ENCODE measurements at regions not wholly inside any gene's neighbourhood (a gene's known extent, or its start where the extent isn't known, plus 50 kb on each side); places are given as distances from the start of the nearest gene placed in this dataset.

GRCh38 chr1:29830916-29831315 lies 594.6 kb downstream of the PTPRU start:
- no peak for TF ChIP-seq CTCF (IDR thresholded peaks at IDR 0.05; ENCODE audit: low read depth, low read length)
- H3K4me3 ChIP-seq (ENCODE audit: low read depth, low read length), result no peak overlapping the region

DNA sequence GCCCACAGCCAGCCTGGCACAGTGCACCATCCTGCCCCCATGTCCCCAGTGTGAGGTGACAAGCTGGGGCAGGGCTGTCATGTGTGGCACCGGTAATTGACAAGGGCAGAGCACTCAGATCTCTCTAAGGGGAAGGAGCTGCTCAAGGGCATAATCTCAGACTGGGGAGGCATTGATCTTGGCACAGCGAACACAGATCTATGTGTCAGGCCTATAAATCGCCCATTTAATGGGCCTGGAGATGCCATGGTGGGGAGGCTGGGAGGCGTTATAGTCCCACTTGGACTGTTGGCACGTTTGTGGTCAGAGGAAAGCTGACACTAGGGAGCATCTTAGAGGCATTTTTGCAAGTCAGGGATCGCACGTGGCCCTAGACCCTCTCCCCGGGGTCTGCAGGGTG lies 594.1 kb downstream of the PTPRU start:
- no peak for TF ChIP-seq CTCF (IDR thresholded peaks at IDR 0.05; ENCODE audit: low read depth, low read length)
- no peak overlapping the region for H3K4me3 ChIP-seq (ENCODE audit: low read depth, low read length)

- no peak overlapping the region for H3K4me3 ChIP-seq (ENCODE audit: low read depth, low read length)
- no peak for TF ChIP-seq CTCF (IDR thresholded peaks at IDR 0.05; ENCODE audit: low read depth, low read length)
Measured at GRCh38 chr1:29829448-29830344, 593.4 kb downstream of the PTPRU start.

DNA sequence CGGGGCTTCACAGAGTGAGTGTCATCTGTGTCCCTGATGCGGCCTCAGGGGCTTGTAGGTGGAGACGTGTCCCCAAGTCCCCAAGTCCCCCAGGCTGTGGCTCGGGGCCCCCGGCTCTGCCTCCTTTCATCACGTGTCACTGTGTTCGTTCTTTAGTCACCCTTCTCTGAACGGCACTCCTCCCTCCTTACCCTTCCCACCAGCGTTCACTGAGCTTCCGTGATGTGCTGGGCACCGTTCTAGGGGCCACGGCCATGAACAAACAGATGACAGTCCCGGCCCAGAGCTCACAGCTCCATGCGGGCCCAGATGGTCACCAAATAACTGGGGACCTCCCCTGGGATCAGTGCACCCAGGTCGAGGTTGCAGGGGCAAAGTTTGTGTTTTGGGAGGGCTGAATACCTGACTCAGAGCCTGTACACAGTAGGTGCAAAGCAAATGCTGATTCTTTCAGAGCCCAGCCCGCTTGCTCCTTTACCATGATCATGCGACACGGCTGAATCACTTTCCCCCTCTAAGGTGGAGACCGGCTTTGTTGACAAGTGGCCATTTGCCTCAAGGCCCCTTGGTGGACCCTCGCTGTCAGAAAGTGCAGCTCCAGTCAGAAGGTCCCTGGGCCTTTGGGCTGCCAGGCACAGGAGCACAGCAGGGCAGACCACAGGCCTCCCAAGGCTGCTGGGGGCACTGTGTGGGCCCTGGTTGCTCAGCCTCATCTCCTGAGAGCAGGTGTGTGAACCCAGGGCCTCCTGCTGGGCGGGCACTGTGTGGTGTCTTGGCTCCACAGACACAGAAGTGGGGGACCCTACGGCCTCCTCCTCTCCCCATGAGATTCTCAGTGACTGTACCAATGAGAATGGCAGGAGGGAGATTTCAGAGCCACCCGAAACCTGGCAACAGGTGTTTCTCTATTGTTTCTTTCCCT lies 592.5 kb downstream of the PTPRU start:
- no peak for TF ChIP-seq CTCF (IDR thresholded peaks at IDR 0.05; ENCODE audit: low read depth, low read length)

GRCh38 chr1:29827801-29828525 lies 591.6 kb downstream of the PTPRU start:
- TF ChIP-seq CTCF (IDR thresholded peaks at IDR 0.05; ENCODE audit: low read depth, low read length), result no peak
- H3K4me3 ChIP-seq (ENCODE audit: low read depth, low read length), result no peak overlapping the region

More for the DNA sequence above, 592.5 kb downstream of the PTPRU start:
- H3K4me3 ChIP-seq (ENCODE audit: low read depth, low read length), result no peak overlapping the region

GRCh38 chr1:29827237-29827750 lies 591.0 kb downstream of the PTPRU start:
- no peak for TF ChIP-seq CTCF (IDR thresholded peaks at IDR 0.05; ENCODE audit: low read depth, low read length)

More at GRCh38 chr1:29827237-29827750, 591.0 kb downstream of the PTPRU start:
- no peak overlapping the region for H3K4me3 ChIP-seq (ENCODE audit: low read depth, low read length)

Data from WI38 (cell line).